ENCODE measurements at regions not wholly inside any gene's neighbourhood (a gene's known extent, or its start where the extent isn't known, plus 50 kb on each side); places are given as distances from the start of the nearest gene placed in this dataset.
A peak's percentile ranks its signal among the peaks of the same experiment; 100 is the strongest.
"Not testable (repeated sequence)": the region's sequence is repeated elsewhere in the genome, so short reads cannot be mapped to it uniquely, and the experiment has no call there.

GRCh38 chr9:13814647-13815400 lies 499.1 kb downstream of the NFIB start:
- DNase-seq (ENCODE audit: low spot score), result peak; percentile 34

DNA sequence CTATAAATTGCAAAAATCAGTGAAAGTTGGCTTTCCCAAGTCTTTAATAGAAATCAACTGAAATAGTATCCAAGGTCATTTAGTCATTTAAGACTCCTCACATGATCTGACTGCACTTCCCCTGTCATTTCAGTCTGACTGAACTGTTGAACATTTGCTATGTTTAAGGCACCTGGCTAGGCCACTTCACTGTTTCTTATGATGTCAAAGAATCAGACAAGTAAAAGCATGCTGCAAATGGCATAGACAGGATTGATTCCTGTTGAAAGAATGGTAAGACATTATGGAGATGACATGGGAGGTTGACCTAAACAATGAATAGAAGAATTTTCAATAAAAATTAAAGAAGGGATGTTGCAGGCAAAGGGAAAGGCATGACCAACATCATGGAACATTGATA lies 502.1 kb downstream of the NFIB start:
- DNase-seq (ENCODE audit: low spot score), result no peak

GRCh38 chr9:13810510-13810909 lies 503.4 kb downstream of the NFIB start:
- DNase-seq (ENCODE audit: low spot score), result no peak

GRCh38 chr9:13809401-13809800 lies 504.5 kb downstream of the NFIB start:
- DNase-seq (ENCODE audit: low spot score), result no peak

DNA sequence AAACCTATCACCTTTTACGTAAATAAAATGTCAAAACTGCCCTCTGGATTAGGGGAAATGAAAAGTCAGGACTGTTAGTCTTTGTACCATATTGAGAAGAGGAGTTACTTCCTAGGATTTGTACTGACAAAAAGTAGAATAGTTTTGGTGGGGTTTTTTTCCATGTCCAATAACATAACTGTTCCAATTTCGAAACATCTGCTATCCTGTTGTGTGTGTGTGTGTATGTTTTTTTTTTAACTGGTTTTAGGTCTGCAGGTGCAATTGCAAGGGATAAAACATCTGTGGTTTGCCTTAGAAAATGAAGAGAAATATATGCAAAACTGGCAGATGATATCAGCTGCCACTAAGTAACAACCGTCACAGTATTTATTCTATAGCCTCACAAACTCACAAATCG lies 506.8 kb downstream of the NFIB start:
- no peak for DNase-seq (ENCODE audit: low spot score)

GRCh38 chr9:13806714-13807113 lies 507.2 kb downstream of the NFIB start:
- DNase-seq (ENCODE audit: low spot score), result no peak

DNA sequence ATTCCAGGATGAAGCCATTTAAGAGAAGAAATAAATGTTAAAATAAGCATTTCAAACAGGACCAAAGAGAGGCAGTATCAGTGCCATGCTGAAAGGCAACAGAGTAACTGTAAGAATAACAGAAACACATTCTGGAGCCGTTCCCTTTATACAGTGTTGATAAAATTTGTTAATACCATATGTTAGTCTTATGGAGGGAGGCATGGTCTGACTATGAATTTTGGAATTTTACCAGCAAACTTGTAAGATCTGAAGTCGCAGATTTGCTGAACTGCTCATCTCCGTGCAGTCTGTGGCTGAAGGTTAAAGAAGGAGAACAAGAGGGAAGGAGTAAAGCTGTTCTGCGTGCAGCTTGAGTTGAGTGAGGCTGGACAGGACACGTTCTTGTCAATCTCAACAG lies 508.4 kb downstream of the NFIB start:
- no peak for DNase-seq (ENCODE audit: low spot score)

- DNase-seq (ENCODE audit: low spot score), result no peak
Observed at GRCh38 chr9:13804532-13804931, 509.4 kb downstream of the NFIB start.

DNA sequence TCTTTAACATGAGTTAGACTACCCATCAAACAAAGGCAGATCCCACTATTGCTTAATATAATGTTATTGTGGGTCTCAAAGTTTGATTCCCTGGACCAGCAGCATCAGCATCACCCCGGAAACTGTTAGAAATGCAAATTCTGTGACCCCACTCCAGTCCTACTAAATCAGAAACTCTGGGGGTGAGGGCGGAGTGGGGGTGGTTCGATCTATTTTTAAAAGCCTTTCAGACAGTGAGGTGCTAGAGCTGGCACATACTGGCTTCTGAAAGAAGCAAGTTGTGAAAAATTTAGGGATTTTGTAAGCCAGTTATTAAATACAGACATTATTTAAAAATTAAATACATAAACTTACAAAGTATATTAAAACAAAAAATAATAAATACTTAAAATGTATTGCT lies 513.2 kb downstream of the NFIB start:
- DNase-seq (ENCODE audit: low spot score), result peak; percentile 23

GRCh38 chr9:13797701-13798100 lies 516.2 kb downstream of the NFIB start:
- not testable (repeated sequence) for DNase-seq (ENCODE audit: low spot score)

DNA sequence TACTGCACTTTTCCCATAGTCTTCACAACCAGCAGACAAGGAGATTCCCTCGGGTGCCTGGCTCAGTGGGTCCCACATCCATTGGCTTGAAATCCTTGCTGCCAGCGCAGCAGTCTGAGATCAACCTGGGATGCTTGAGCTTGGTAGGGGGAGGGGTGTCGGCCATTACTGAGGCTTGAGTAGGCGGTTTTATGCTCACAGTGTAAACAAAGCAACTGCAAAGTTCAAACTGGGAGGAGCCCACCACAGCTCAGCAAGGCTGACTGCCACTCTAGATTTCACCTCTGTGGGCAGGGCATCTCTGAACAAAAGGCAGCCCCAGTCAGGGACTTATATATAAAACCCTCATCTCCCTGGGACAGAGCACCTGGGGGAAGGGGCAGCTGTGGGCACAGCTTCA lies 512.3 kb upstream of the MPDZ start:
- no peak for DNase-seq (ENCODE audit: low spot score)

- no peak for DNase-seq (ENCODE audit: low spot score)
Observed at GRCh38 chr9:13790055-13790454, 510.6 kb upstream of the MPDZ start.

GRCh38 chr9:13787234-13787833 lies 507.8 kb upstream of the MPDZ start:
- DNase-seq (ENCODE audit: low spot score), result no peak

- DNase-seq (ENCODE audit: low spot score), result no peak
Observed at GRCh38 chr9:13786711-13787110, 507.2 kb upstream of the MPDZ start.

GRCh38 chr9:13786131-13786530 lies 506.6 kb upstream of the MPDZ start:
- DNase-seq (ENCODE audit: low spot score), result no peak

GRCh38 chr9:13779106-13779505 lies 499.6 kb upstream of the MPDZ start:
- DNase-seq (ENCODE audit: low spot score), result no peak

DNA sequence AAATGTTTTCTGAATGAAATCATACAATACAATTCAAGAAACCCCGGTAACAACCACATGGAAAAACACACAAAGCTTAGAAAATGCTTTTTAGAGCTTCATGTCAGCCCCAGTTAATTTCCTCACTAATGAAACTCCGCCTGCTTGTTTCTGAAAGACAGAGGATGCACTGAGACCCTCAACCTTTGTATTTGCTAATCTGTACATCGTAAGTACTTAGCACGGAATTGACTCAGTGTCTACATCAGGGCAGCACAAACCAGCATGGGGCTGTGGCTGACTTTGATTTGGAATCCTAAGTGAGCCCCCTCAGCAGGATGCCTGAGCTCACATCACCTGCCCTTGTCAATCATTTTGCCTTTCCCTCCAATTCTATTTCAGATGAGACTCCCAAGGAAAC lies 499.1 kb upstream of the MPDZ start:
- DNase-seq (ENCODE audit: low spot score), result no peak

- DNase-seq (ENCODE audit: low spot score), result no peak
Observed at GRCh38 chr9:13770956-13771355, 491.5 kb upstream of the MPDZ start.

DNA sequence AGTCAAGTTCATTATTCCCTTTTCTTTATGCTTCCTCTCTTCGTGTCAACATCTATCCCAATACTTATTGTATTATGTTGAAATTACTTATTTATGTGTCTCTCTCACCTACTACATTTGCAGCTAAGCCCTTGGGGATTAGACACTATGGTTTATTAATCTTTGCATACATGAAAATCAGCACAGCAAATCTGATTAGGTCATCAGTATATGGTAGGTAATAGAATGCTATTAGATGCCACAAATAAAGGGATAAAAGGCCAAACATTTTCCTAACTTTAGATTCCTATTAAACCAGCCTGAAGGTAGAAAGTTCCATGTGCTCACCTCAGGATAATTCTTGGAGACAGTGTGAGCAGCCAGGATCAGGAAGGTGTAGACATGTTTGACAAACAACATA lies 490.1 kb upstream of the MPDZ start:
- no peak for DNase-seq (ENCODE audit: low spot score)

- DNase-seq (ENCODE audit: low spot score), result no peak
Observed at GRCh38 chr9:13769006-13769405, 489.5 kb upstream of the MPDZ start.

DNA sequence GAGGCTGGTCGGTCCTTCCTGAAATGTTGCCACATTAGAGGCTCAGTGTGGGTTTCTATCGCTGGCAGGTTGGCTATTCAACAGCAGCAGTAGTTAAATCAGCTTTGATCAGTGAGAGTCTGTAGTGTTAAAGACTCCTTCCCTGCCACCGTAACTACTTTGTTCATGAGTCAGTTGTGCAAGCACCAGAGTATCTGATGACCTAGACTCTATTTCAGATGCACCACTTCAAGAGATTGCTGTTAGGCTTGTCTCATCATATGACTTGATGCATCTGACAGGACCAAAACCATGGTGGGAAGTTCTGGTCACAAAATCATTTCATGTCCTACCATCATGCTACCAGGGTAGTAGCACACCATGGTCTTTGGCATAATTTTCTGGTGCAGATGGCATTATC lies 482.7 kb upstream of the MPDZ start:
- DNase-seq (ENCODE audit: low spot score), result no peak

DNA sequence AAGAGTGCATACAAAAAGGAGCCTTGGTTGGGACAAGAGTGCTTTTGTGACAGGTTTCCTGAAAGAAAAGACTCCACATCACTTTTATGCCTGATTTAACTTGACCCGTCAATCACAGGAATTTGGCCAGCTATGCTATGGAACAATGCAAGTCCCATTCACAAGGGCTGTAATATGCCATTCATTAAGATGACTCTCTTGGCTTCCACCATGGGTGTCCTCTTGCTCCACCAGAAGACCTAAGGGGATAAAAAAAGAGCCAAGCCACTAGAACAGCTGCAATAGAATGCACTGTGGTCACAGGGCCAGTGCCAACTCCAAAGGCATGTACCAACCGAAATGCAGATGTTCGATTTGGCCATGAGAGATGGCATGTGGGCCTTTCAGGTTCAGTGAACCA lies 480.1 kb upstream of the MPDZ start:
- no peak for DNase-seq (ENCODE audit: low spot score)

- no peak for DNase-seq (ENCODE audit: low spot score)
Observed at GRCh38 chr9:13758936-13759335, 479.4 kb upstream of the MPDZ start.

DNA sequence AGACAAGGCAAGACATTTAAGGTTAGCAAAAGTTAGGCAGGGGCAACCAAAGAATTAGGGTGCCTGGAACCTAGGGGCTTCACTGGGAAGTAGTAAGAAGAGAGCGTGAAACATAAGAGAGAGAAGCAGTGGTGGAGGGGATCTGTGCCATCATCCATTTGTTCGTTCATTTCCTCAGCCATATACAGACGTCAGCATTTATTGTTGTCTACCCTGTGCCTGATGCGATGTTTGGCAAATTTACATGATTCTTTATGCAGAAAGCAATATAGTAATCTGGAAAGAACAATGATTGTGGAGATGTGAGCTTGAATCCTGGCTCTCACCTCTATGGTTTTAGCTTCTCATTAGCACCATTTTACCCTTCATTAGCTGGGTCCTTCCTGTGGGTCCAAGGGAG lies 477.5 kb upstream of the MPDZ start:
- no peak for DNase-seq (ENCODE audit: low spot score)

All from putamen (tissue), 1 donor.